ENCODE measurements at regions not wholly inside any gene's neighbourhood (a gene's known extent, or its start where the extent isn't known, plus 50 kb on each side); places are given as distances from the start of the nearest gene placed in this dataset.

- DNase-seq = no peak
Measured at GRCh38 chr10:78188446-78188845, 154.8 kb downstream of the RPS24 start.

GRCh38 chr10:78190051-78190825 lies 156.6 kb downstream of the RPS24 start:
- no peak for DNase-seq

- DNase-seq = no peak
Measured at GRCh38 chr10:78191301-78191700, 157.6 kb downstream of the RPS24 start.

GRCh38 chr10:78193189-78193588 lies 159.5 kb downstream of the RPS24 start:
- DNase-seq = no peak

- DNase-seq = no peak
Measured at GRCh38 chr10:78194050-78194449, 160.4 kb downstream of the RPS24 start.

- no peak for DNase-seq
Measured at GRCh38 chr10:78194539-78195402, 161.1 kb downstream of the RPS24 start.

GRCh38 chr10:78196396-78196795 lies 162.7 kb downstream of the RPS24 start:
- DNase-seq = no peak

GRCh38 chr10:78196964-78197363 lies 163.3 kb downstream of the RPS24 start:
- DNase-seq = no peak

GRCh38 chr10:78197628-78198272 lies 164.1 kb downstream of the RPS24 start:
- DNase-seq = no peak

GRCh38 chr10:78199005-78199725 lies 165.5 kb downstream of the RPS24 start:
- DNase-seq = no peak

- DNase-seq = no peak
Measured at GRCh38 chr10:78199759-78200158, 166.1 kb downstream of the RPS24 start.

- DNase-seq = no peak
Measured at GRCh38 chr10:78200686-78201085, 167.0 kb downstream of the RPS24 start.

- no peak for DNase-seq
Measured at GRCh38 chr10:78202386-78202785, 168.7 kb downstream of the RPS24 start.

- DNase-seq = no peak
Measured at GRCh38 chr10:78203915-78204818, 170.5 kb downstream of the RPS24 start.

GRCh38 chr10:78205457-78206016 lies 171.9 kb downstream of the RPS24 start:
- DNase-seq = no peak

GRCh38 chr10:78207216-78207615 lies 173.6 kb downstream of the RPS24 start:
- no peak for DNase-seq

- DNase-seq = no peak
Measured at GRCh38 chr10:78207776-78208175, 174.1 kb downstream of the RPS24 start.

GRCh38 chr10:78209970-78210369 lies 176.3 kb downstream of the RPS24 start:
- no peak for DNase-seq

GRCh38 chr10:78210548-78210947 lies 176.9 kb downstream of the RPS24 start:
- DNase-seq = no peak

- DNase-seq = no peak
Measured at GRCh38 chr10:78210976-78211375, 177.3 kb downstream of the RPS24 start.

GRCh38 chr10:78211561-78212051 lies 177.9 kb downstream of the RPS24 start:
- no peak for DNase-seq

Data from activated T-cell treated with anti-CD3 and anti-CD28 coated beads, Interleukin-2, amount 50 U/mL, for 1 hour (primary cell).